Retina (tissue), 1 donor: ENCODE measurements at regions not wholly inside any gene's neighbourhood (a gene's known extent, or its start where the extent isn't known, plus 50 kb on each side); places are given as distances from the start of the nearest gene placed in this dataset.
"Not testable (repeated sequence)": the region's sequence is repeated elsewhere in the genome, so short reads cannot be mapped to it uniquely, and the experiment has no call there.

Experiments
- DNase-seq: peaks from one replicate; pipeline ENCODE4 v3.0.0-alpha.2; 2016

DNA sequence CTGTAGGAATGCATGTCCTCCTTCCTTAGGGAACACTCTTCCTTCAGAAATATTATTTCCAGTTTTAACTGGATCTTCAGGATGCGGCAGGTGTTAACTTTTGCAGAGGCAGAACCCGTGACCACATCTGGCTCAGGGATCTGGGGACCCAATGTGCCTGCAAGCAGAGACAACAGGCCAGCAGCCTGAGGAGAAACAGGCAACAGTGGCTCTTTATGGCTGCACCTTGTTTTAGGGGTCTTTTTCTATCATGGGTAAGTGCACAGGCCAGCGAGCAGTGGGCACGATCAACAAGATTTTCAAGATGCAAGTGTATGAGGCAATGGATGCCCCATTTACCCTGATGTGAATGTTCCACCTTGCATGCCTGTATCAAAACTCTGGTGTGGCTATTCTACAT lies 497.5 kb upstream of the KLF6 start:
- no peak for DNase-seq

DNA sequence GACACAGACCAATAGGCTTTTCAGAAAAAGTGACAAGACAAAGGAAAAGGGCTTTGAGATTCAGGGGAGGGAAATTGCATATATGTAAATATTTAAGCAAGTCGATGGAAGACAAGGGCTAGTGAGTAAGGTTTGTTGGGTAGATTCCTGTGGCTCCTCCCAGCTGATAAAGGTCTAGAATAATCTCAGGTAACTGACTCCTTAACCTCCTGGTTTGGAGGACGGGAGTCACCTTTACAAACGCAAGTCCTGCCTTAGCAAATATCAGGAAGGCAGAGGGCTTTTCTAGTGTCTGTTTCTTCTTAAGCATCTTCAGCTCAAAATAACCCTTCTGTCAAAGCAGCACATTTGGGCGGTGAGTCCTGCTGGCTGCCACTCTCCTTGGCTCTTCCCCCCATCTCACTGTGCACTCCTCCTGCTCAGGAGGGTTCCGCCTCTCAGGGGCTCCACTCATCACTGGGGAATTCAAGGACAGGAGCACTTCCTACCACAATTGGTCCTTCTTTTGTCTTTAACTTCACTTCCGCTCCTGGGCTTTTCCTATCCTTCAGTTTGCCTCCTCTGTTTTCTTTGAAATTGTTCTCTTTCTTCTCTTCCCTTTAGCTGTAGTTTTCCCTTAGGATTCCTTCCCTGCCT lies 496.3 kb upstream of the KLF6 start:
- DNase-seq, result no peak

DNA sequence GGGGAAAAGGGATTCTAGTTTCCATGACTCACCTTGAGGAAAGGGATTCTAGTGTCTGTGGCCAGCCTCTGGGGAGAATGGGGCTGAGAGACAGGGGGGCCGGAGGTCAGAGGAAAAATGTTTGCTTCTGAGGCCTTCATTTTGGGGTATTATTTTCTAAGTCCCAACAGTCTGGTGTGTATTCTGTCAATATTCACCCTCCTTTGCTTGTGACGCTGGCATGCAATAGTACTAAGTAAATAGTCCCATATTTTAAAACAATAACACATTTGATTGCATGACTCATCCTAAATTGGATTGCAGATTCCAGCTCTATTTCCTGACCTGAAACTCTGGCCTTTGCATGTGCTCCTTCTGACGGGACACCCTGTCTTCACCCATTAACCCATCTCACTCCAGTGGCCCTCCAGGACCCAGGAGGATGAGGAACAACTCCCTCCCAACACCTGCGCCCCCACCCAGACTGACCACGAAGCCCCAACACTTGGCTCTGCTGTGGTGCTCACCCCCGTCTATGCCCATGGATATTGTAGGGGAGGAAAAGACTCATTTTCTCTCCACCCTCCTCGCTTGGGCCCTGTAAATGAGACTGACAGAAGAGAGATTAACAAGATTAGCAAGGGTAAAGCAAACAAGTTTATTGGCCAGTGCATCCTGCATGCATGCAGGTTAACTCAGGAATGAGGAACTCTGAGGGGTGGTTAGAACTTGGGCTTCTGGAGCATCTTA lies 495.6 kb upstream of the KLF6 start:
- no peak for DNase-seq

DNA sequence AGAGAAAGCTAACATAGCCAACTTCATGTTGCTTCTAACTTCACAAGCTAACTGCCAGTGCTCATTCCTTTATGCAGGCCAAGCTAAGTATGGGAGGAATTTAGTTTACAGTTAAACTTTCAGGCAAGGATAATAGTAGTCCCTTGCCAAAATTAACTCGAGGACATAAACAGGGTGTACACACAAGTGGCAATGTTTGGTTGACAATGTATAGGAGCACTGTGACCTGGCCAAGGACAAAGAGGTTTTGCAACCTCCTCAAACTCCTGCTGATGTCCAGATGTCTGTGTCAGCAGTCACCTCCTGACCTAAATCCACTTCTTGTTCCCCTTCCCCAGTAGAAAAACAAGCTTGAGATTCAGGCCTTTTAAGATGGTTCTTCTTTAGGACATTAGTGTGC lies 494.6 kb upstream of the KLF6 start:
- DNase-seq, result no peak

DNA sequence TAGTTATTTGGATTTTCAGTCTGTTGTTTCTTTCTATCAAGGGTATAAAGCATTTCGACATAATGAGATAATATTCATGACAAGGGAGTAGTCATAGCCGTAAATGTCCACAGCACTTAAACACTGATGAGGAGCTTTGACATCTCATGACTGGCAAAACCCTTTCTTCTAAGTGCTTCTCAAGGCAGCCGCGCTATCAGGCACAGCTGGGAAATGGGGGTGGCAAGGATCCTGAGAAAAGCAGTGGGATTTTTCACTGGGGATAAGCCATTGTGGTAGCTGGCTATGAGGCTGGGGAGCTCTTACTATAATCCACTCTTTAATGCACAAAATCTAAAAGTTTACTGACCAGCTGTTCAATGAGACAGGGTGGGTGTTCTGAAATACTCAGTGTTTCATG lies 493.2 kb upstream of the KLF6 start:
- no peak for DNase-seq

DNA sequence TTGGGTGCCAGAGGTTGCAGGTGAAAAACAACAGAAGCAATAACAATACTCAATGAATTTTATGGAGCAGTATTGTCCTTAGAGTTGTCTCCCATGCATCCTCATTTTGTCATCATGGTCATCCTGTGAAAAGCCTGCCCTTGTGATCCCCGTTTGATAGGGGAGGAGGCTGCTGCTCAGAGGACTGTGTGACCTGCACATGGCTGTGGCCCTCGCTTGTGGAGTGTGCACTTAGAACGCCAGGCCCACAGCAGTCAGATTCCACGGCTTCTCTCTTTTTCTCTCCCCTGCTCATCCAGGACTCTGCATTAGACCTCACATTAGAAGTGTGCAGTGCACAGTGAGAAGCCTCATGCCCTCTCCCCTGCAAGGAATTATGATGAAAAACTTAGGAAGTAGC lies 491.1 kb upstream of the KLF6 start:
- no peak for DNase-seq

DNA sequence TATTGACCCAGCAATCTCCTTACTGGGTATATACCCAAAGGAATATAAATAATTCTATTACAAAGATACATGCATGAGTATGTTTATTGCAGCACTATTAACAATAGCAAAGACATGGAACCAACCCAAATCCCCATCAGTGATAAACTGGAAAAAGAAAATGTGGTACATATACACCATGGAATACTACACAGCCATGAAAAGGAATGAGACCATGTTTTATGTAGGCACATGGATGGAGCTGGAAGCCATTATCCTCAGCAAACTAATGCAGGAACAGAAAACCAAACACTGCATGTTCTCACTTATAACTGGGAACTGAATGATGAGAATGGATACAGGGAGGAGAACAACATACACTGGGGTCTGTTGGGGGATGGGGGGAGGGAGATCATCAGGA lies 489.7 kb upstream of the KLF6 start:
- not testable (repeated sequence) for DNase-seq

DNA sequence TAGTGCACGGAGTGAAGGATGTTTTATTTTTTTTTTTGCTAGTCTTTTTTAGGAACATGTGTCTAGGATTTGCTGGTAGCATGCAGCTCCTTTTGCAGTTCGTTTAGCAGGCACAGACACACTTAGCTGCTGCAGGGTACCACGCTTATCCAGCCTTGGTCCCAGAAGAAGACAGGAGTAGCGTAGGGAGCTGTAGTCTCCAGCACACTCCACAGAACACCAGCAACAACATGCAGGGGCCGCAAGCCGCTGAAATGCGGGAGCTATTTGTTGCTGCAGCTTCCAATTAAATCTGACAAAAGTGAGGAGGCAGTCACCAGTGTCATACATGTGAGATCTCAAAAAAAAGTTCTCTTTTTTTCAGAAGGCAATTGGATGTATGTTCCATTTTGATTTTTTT lies 486.2 kb upstream of the KLF6 start:
- no peak for DNase-seq

DNA sequence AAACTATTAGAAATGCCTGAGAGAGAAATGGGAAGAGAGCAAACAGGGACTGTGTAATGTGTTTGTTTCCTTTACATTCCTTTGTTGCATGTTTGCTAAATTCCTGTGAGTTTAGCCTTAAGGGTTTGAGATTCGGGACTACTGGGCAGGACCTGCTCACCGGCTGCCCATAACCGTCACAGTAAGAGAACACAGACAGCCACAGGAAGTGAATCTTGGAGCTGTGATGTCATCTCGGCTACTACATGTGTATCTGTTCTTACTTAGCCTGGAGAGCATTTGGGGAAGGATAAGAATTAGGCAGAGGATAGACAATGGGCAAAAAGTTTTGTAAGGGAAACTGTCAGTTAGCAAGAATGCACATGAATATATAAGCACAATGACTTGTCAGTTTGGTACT lies 485.1 kb upstream of the KLF6 start:
- no peak for DNase-seq

DNA sequence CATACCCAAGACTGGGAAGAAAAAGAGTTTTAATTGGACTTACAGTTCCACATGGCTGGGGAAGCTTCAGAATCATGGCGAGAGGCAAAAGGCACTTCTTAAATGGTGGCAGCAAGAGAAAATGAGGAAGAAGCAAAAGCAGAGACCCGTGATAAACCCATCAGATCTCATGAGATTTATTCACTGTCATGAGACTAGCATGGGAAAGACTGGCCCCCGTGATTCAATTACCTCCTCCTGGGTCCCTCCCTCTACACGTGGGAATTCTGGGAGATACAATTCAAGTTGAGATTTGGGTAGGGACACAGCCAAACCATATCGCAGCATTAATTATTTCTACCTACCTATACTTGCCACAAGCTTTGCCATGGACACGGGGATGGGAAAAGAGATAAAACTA lies 483.5 kb upstream of the KLF6 start:
- not testable (repeated sequence) for DNase-seq

DNA sequence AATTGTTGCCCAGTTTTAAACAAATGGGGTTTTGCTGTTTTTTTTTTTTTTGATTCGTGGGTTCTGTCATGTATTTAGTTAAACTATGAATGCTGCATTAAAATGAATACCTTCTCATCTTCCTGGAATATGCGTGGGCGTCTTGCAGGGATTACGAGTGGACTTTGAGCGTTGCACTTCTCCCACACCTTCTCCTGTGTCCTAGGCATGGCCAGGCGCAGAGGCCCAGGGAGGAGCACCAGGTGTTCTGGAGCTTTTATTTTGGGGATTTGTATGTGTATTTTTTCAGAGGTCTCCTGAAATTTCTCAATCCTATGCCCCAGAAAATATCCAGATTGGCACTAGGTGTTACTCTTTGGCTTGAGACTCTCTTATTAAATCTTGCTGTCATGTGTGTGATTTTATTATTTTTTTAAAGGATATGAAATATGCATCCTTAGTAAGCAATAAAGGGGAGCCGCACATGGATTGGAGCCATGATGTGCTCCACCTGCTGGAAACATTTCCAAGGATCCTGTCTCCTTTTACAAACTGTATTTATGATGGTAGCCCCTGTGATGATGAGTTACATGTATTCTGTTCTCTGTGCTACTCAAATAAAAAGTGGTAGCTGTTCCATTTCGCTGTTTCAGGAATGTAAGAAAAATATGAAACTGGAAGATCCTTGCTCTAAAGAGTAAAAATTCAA lies 482.2 kb upstream of the KLF6 start:
- no peak for DNase-seq

DNA sequence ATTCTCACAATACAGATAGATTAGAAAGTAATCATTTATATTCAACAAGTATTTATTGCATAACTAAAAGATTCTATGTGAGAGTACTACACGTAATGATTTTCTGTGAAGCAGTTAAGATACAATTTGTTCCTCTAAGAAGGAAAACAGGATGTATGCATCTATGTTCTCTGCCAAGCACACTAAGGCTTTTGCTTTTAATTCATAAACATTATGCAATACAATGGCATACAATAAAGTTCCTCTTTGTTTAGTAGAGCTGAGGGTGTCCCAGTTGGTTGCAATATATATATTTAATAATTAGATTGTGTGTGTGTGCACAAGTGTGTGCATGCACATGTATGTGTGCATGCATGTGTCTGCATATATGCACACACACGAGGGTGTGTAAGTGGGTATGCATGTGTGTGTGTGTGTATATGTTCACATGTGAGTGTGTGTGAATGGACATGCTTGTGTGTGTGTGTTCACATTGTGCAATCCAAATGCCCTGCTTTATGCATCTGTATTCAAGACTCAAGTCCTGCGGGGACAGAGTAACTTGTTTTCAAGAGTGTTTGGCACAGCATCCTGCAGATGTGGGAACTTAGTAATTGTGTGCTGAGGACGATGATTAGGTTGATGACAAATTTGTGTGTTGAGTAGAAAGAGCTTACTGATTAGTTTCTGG lies 481.5 kb upstream of the KLF6 start:
- DNase-seq, result no peak

DNA sequence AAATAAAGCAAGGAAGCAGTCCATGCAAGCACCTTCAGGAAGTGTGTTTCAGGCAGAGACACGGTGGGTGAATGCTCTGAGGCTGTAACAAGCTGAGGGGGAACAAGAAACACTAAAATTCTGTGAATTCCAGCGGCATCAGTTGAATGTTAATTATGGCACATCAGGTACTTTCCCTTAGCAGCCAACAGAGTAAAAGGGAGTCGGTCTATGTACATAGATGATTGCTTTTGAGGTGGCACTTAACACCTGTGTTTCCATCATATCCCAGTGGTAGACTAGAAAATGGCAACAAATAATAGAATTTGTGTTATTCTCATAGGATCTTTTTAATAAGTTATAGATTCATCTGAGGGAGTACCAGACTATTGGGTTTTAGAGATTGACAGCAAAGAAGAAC lies 481.0 kb upstream of the KLF6 start:
- no peak for DNase-seq

DNA sequence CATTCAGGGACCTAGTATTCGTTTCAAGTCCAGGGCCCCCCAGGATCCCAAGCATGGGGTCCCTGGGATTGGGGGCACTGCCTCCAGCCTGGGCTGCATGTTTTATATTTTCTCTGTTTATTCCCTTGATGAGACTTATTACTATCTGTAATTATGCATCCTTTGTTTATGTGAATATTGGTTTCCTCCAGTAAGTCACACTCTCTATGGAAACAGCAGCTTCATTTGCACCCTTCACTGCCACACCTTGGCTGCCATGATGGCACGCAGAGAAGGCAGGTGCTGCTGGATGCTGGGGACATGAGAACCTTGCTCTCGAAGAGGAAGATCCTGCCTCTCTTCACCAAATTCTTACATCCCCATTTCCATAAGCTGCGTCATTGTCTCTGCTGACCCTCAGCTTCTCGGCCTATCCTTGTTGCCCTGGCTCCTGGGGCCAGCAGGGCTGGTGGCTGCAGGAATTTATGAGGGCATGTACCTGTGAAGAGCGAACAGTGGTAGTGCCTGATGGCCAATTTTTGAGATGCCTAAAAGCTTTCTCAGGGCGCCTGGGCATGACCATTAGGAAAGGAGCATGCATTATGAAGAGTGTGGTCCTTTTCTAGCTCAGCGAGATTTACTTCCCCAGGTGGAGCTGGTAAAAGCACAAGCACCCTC lies 479.3 kb upstream of the KLF6 start:
- no peak for DNase-seq

DNA sequence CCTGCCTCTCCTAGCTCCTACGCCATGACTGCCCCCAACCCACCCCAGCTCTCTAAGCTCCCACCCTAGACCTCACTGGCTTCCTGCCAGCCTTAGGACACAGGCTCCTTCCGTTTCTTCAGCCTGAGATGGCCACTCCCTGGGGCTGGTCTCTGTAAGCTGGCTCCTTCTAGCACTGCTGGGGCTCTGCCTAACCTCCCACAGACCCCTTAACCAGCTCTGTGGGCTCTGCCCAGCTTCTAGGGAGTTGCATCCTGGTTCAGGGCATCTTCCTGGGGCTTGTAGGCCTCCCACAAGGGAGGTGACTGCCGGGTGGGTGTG lies 478.6 kb upstream of the KLF6 start:
- no peak for DNase-seq

DNA sequence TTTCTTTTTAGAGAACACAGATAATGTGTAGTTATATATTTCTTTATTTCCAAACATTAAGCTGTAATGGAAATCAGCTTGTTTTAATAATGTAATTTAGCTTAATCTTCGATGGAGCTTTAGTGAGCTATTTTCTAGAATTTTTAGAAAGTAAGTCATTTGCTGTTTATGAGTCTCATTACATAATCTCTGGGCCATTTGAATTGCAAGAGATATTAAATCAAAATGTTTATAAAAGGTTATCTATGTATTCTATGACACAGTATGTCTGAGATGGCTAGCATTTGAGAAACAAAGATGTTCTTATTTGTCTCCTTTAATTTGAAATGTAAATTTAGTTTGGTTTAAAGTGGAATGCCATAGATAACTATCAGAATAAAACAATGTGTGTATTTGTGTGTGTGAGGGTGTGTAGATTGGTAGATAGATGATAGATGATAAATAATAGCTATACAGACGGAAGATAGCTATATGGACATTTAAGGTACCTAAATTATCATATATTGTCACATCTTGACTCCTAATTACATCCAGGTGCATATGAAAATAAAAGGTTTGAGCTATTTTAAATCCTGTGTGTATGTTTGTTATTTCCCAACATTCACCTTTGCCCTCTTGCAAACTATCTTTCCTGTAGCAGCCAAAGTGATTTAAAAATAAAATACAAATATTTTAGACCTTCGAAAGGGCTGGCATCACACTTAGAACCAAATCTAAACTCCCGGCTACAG lies 478.0 kb upstream of the KLF6 start:
- no peak for DNase-seq

DNA sequence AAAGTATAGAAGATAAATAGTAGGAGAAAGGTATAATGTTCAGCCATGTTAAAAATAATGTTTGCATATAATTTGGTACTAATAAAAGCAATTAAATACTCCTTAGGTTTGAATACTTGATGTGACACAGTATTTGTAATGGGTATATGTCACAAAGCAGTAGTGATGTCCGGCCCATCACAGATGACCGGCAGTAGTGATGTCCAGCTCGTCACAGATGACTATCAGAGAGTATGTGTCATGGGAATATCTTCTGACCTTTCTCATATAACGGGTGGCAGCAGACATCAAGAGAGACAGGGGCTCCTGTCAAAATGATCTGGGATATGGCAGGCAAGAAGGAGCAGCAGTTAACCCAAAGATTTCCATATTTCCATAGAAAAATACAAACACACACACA lies 477.4 kb upstream of the KLF6 start:
- no peak for DNase-seq

DNA sequence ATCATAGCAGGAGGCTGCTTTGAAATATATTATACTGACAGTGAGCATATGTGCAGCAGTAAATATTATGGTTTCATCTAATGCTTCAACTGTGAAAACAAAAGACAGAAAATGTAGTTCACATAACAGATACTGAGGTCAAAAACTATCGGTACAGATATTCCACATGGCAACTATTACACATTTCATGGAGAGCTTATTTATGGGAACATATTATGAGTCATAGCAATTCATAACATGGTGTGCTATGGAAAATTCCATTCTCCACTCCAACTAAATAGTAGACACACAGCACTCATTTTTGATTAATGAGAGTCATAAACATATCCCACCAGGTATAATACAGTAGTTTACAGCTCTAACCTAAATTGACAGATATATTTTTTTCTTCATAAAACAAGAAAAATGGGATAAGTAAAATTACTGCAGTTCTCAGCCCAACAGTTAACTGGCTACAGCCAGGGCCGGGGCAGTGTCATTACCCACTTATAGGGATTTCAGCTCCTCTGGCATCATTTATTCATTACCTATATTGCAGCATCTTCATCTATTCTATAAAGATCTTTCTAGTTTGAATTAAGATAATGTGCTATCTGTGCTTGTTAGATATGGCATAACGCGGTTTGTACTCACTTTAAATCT lies 475.6 kb upstream of the KLF6 start:
- no peak for DNase-seq

DNA sequence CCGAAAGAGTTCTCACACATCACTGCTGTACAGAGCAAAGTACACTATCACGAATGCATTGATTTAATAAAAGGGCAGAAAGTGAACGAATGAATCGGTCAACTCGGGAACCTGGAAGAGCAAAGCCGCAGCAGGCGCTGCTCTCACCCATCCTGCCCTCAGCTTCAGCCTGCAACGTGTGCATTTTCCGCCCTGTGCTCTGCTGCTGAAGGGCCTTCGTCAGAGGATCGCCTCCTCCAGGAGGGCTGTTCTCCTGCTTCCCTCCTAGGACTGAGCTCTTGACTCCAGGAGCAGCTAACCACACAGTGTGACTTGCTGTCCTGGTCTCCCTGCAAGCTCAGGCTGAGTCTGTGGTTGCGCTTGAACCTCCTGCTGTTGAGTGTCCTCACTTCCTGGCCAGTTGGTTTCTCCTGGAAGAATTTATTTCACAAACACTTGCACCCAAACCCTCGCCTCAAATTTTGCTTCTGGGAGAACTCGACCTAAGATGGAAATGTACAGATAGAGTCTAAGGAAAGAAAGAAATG lies 473.0 kb upstream of the KLF6 start:
- no peak for DNase-seq

DNA sequence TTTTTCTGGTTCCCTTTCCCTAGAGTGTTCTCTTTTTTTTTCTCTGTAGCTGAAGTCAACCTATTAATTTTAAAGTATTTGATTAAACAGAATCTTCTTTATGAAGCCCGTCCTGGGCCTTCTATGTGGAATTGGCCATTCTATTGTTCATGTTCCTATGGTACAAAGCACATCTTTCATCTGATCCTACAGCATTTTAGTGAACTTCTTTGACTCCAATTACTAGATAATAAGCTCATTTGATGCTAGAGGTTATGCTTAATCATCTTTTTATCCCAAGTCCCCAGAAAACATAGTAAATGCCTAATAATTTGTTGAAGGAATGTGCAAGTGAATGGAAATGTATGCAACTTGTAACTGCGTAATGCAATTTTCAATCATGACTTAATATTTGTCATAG lies 472.0 kb upstream of the KLF6 start:
- no peak for DNase-seq

DNA sequence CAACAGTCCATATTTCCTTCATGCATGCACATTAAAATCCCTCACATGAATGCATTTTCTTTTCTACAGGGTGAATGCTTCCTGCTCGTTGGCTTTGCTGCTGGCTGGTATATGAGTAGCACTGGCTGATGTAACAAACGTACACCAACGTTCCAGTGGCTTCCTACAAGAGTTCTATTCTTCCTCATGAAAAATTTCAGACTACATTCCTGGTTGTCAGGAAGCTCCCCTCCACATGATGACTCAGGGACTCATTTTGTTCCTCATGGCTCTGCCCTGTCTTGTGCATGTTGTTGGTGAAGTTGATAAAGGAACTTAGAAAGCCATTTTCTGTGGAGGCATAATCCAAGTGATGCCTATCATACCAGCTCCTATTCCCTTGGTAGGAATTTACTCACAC lies 470.7 kb upstream of the KLF6 start:
- no peak for DNase-seq
